CD14-positive monocyte (primary cell): ENCODE measurements at regions not wholly inside any gene's neighbourhood (a gene's known extent, or its start where the extent isn't known, plus 50 kb on each side); places are given as distances from the start of the nearest gene placed in this dataset.

Experiments
- DNase-seq, 3 donors: peaks; one replicate each; pipeline ENCODE4 v3.0.0-alpha.2; 2011 to 2022
- H2AFZ ChIP-seq: 2 replicates; pipeline ENCODE4 v1.6.0; 2012; ENCODE audit warnings: mild to moderate bottlenecking, low read depth, low read length, inconsistent platforms; ENCODE audit not compliant: insufficient read depth, poor library complexity, severe bottlenecking
- H3K27ac ChIP-seq, 2 donors: 1 replicate in 1 of 2; 2 replicates in 1 of 2; pipeline ENCODE4 v1.5.1; 2012 to 2013; ENCODE audit warnings: low read length in 2 of 2, control low read depth in 1 of 2, inconsistent platforms in 1 of 2, low read depth in 1 of 2, mild to moderate bottlenecking in 1 of 2
- H3K27me3 ChIP-seq, 2 donors: one replicate each; pipeline versions ENCODE4 v1.6.0 to v1.6.1; 2011 to 2013; ENCODE audit warnings: low read length in 2 of 2; ENCODE audit not compliant: control insufficient read depth in 2 of 2, insufficient read depth in 2 of 2
- H3K36me3 ChIP-seq, 2 donors: replicated peaks in 1 of 2; 1 replicate in 1 of 2; 2 replicates in 1 of 2; pipeline versions ENCODE4 v1.5.1 to v1.6.1; 2012 to 2013; ENCODE audit warnings: low read length in 2 of 2, control low read depth in 1 of 2, inconsistent platforms in 1 of 2, mild to moderate bottlenecking in 1 of 2; ENCODE audit not compliant: insufficient read depth in 2 of 2, control insufficient read depth in 1 of 2
- H3K4me1 ChIP-seq, 2 donors: 1 replicate in 1 of 2; 2 replicates in 1 of 2; pipeline versions ENCODE4 v1.5.1 to v1.6.1; 2012 to 2013; ENCODE audit warnings: low read length in 2 of 2, control low read depth in 1 of 2, inconsistent platforms in 1 of 2, mild to moderate bottlenecking in 1 of 2, moderate library complexity in 1 of 2; ENCODE audit not compliant: insufficient read depth in 2 of 2, control insufficient read depth in 1 of 2
- H3K4me2 ChIP-seq: replicated peaks from 2 replicates; pipeline ENCODE3; 2012; ENCODE audit warnings: low read length, moderate library complexity, mild to moderate bottlenecking; ENCODE audit not compliant: poor library complexity, severe bottlenecking; ENCODE audit errors: extremely low read depth
- H3K4me3 ChIP-seq, 3 experiments: fragments of 200-600 bp in 1 of 3; sonication (generic) in 1 of 3; replicated peaks in 1 of 3; 1 replicate in 2 of 3; 2 replicates in 1 of 3; pipeline ENCODE4 v1.5.1; 2011 to 2013; ENCODE audit warnings: low read length in 3 of 3, mild to moderate bottlenecking in 3 of 3, control low read depth in 2 of 3, low read depth in 2 of 3, inconsistent platforms in 1 of 3, moderate library complexity in 1 of 3
- H3K79me2 ChIP-seq: 2 replicates; pipeline ENCODE4 v1.6.0; 2012; ENCODE audit warnings: mild to moderate bottlenecking, control low read depth, inconsistent platforms, low read length, moderate library complexity; ENCODE audit not compliant: insufficient read depth
- H3K9ac ChIP-seq: 2 replicates; pipeline ENCODE4 v1.6.0; 2017; ENCODE audit warnings: low read length, mild to moderate bottlenecking; ENCODE audit not compliant: insufficient read depth, poor library complexity, severe bottlenecking
- H3K9me3 ChIP-seq, 2 donors: replicated peaks in 1 of 2; 1 replicate in 1 of 2; 2 replicates in 1 of 2; pipeline versions ENCODE4 v1.5.1 to v1.6.1; 2012 to 2013; ENCODE audit warnings: low read length in 2 of 2, control low read depth in 1 of 2; ENCODE audit not compliant: control insufficient read depth in 1 of 2, insufficient read depth in 1 of 2
- H4K20me1 ChIP-seq: 2 replicates; pipeline ENCODE4 v1.6.0; 2012; ENCODE audit warnings: mild to moderate bottlenecking, low read length, control low read depth, moderate library complexity; ENCODE audit not compliant: insufficient read depth
- H3K27ac Mint-ChIP-seq, 7 donors: one replicate each; pipeline ENCODE4 v1.8.0; 2020; ENCODE audit warnings: mild to moderate bottlenecking in 7 of 7, mixed read lengths in 7 of 7, moderate library complexity in 6 of 7, inconsistent platforms in 2 of 7
- H3K27me3 Mint-ChIP-seq, 3 donors: one replicate each; pipeline ENCODE4 v1.8.0; 2021 to 2022; ENCODE audit warnings: low read depth in 3 of 3, mild to moderate bottlenecking in 3 of 3, mixed read lengths in 3 of 3, moderate library complexity in 3 of 3, inconsistent platforms in 1 of 3
- H3K36me3 Mint-ChIP-seq, 2 donors: one replicate each; pipeline ENCODE4 v1.8.0; 2020; ENCODE audit warnings: mixed read lengths in 2 of 2, inconsistent platforms in 1 of 2, mild to moderate bottlenecking in 1 of 2
- H3K4me1 Mint-ChIP-seq: one replicate; pipeline ENCODE4 v1.8.0; 2020; ENCODE audit warnings: mild to moderate bottlenecking, mixed read lengths
- H3K4me3 Mint-ChIP-seq, 2 donors: one replicate each; pipeline ENCODE4 v1.8.0; 2020; ENCODE audit warnings: mild to moderate bottlenecking in 2 of 2, mixed read lengths in 2 of 2, moderate library complexity in 1 of 2
- H3K9me3 Mint-ChIP-seq, 7 donors: one replicate each; pipeline ENCODE4 v1.8.0; 2020 to 2022; ENCODE audit warnings: mixed read lengths in 7 of 7, mild to moderate bottlenecking in 6 of 7, moderate library complexity in 6 of 7, inconsistent platforms in 2 of 7
- WGBS: methylation state at CpG from one replicate; pipeline ENCODE4 v1.1.5; 2013; ENCODE audit warnings: missing lambda C conversion rate; ENCODE audit not compliant: insufficient coverage; 5-methylcytosine and 5-hydroxymethylcytosine counted together
- intact Hi-C, 2 donors: fragments of 100-400 bp; cut with micrococcal nuclease; formaldehyde crosslinking; loops; one replicate each; pipeline versions ENCODE4 v1.15.0 to v1.15.1; 2023
- TF ChIP-seq, protein P1 (sequence below): fragments of 200-600 bp; IDR thresholded peaks from one replicate; pipeline ENCODE4 v1.8.0; 2022; ENCODE audit warnings: antibody characterized with exemption, mild to moderate bottlenecking

DNA sequence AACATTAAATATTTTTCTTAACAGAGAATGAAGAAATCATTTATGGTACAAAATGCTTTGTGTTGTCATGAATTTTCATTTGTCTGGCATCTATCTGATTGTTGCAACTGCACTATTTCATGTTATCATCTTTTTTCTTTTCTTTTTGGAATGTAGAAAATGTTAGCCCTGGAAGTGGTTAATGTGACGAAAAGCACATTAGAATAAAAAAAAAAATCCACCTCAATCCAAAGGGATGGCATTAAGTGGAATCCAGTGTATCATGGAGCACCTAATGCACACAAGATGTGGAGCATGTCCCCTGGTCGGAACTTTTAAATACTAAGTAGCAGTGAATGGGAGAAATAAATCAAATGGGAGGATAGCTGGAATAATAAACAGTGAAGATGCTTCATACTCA is 172.9 kb upstream of the MCHR2 start:
- Mint-ChIP-seq H3K27me3 (peaks cover 0 to 5% (median 4%) of the 10 kb centered on the region in 3 donors), H3K9me3 (no peaks in the 10 kb centered on the region), H3K4me1 (no peaks in the 10 kb centered on the region), H3K4me3 (no peak overlapping the region), H3K36me3 (no peaks in the 10 kb centered on the region), H3K27ac (no peak overlapping the region)
- TF ChIP-seq, protein P1, sequence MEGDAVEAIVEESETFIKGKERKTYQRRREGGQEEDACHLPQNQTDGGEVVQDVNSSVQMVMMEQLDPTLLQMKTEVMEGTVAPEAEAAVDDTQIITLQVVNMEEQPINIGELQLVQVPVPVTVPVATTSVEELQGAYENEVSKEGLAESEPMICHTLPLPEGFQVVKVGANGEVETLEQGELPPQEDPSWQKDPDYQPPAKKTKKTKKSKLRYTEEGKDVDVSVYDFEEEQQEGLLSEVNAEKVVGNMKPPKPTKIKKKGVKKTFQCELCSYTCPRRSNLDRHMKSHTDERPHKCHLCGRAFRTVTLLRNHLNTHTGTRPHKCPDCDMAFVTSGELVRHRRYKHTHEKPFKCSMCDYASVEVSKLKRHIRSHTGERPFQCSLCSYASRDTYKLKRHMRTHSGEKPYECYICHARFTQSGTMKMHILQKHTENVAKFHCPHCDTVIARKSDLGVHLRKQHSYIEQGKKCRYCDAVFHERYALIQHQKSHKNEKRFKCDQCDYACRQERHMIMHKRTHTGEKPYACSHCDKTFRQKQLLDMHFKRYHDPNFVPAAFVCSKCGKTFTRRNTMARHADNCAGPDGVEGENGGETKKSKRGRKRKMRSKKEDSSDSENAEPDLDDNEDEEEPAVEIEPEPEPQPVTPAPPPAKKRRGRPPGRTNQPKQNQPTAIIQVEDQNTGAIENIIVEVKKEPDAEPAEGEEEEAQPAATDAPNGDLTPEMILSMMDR: no peak
- no peak overlapping the region for H3K27ac ChIP-seq
- no peak for DNase-seq
- H3K27me3 ChIP-seq: no peaks in the 10 kb centered on the region
- no peak overlapping the region for H3K4me3 ChIP-seq
- H3K9ac ChIP-seq: no peak overlapping the region
- no CpG with 5 or more reads among the region's 2 CpGs for WGBS
- no peaks in the 10 kb centered on the region for H3K4me1 ChIP-seq
- no peaks in the 10 kb centered on the region for H4K20me1 ChIP-seq
- H3K9me3 ChIP-seq: no peaks in the 10 kb centered on the region
- intact Hi-C loops: no loop called here
- no peak overlapping the region for H2AFZ ChIP-seq
- H3K79me2 ChIP-seq: no peaks in the 10 kb centered on the region
- H3K36me3 ChIP-seq: no peaks in the 10 kb centered on the region
- H3K4me2 ChIP-seq: no peak overlapping the region

DNA sequence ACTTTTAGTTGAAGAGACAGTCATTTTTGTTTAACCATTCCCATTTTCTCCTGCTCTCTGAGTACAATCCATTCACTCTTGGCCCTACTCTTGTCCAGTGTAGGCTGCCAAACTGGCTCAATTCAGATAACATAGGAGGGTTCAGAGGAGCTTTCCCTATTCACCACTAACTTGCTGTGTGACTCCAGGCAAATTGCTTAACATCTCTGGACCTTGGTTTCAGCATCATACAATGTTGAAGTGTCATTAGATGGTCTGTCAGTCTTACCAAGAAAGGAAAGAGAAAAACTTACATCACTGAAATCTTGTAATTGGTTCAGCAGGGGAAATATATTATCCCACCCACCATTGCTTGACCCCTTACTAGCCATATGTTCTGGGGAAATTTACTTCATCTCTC is 171.4 kb upstream of the MCHR2 start:
- Histone ChIP-seq H3K4me1 (no peaks in the 10 kb centered on the region), H2AFZ (no peak overlapping the region), H3K27me3 (no peaks in the 10 kb centered on the region), H3K36me3 (no peaks in the 10 kb centered on the region), H3K9ac (no peak overlapping the region), H3K79me2 (no peaks in the 10 kb centered on the region), H3K4me2 (no peak overlapping the region), H3K27ac (no peak overlapping the region), H3K9me3 (no peaks in the 10 kb centered on the region), H3K4me3 (no peak overlapping the region), H4K20me1 (no peaks in the 10 kb centered on the region)
- no peaks in the 10 kb centered on the region for H3K4me1 Mint-ChIP-seq
- no peaks in the 10 kb centered on the region for H3K9me3 Mint-ChIP-seq
- H3K27me3 Mint-ChIP-seq: peaks cover 0 to 5% (median 3%) of the 10 kb centered on the region in 3 donors
- intact Hi-C loops: no loop called here
- H3K36me3 Mint-ChIP-seq: no peaks in the 10 kb centered on the region
- DNase-seq: no peak
- TF ChIP-seq, protein P1: no peak
- H3K4me3 Mint-ChIP-seq: no peak overlapping the region
- H3K27ac Mint-ChIP-seq: no peak overlapping the region
